Esophagus squamous epithelium (tissue), 5 donors: ENCODE measurements at regions not wholly inside any gene's neighbourhood (a gene's known extent, or its start where the extent isn't known, plus 50 kb on each side); places are given as distances from the start of the nearest gene placed in this dataset.
"Not testable (repeated sequence)": the region's sequence is repeated elsewhere in the genome, so short reads cannot be mapped to it uniquely, and the experiment has no call there.

Source experiments
- DNase-seq: peaks from one replicate; lab custom pipeline; 2025; lab: John Stamatoyannopoulos, UW
- H3K27ac ChIP-seq, 4 donors: fragments of 200-600 bp; sonication (generic); one replicate each; pipeline ENCODE4 v1.5.1; 2016 to 2019; ENCODE audit warnings: mild to moderate bottlenecking in 1 of 4
- H3K27me3 ChIP-seq, 4 donors: fragments of 200-600 bp; sonication (generic); 1 replicate in 3 of 4; 2 replicates in 1 of 4; pipeline versions ENCODE4 v1.5.1 to v1.6.0; 2017 to 2021; ENCODE audit warnings: antibody characterized with exemption in 1 of 4
- H3K36me3 ChIP-seq, 3 donors: fragments of 200-600 bp; sonication (generic); one replicate each; pipeline ENCODE4 v1.5.1; 2016 to 2019
- H3K4me1 ChIP-seq, 3 donors: fragments of 200-600 bp; sonication (generic); one replicate each; pipeline ENCODE4 v1.5.1; 2017 to 2019
- H3K4me3 ChIP-seq, 4 donors: fragments of 200-600 bp; sonication (generic); 1 replicate in 3 of 4; 2 replicates in 1 of 4; pipeline ENCODE4 v1.5.1; 2016 to 2019; ENCODE audit warnings: mild to moderate bottlenecking in 2 of 4, moderate library complexity in 1 of 4
- H3K9me3 ChIP-seq, 3 donors: fragments of 200-600 bp; sonication (generic); one replicate each; pipeline ENCODE4 v1.5.1; 2016 to 2019
- CTCF ChIP-seq, 6 experiments: fragments of 450-650 bp in 4 of 6; fragments of 200-600 bp in 2 of 6; sonication (generic) in 2 of 6; IDR thresholded peaks; one replicate each; pipeline ENCODE4 v1.5.1; 2016 to 2019; ENCODE audit warnings: antibody characterized with exemption in 6 of 6, mild to moderate bottlenecking in 4 of 6, moderate library complexity in 4 of 6
- POLR2A ChIP-seq, 4 donors: fragments of 450-650 bp; IDR thresholded peaks; one replicate each; pipeline ENCODE4 v1.6.1; 2017; ENCODE audit warnings: antibody characterized with exemption in 4 of 4, mild to moderate bottlenecking in 4 of 4, moderate library complexity in 3 of 4
- WGBS, 2 donors: methylation state at CpG; one replicate each; pipeline ENCODE4 v1.1.5; 2018; 5-methylcytosine and 5-hydroxymethylcytosine counted together
- intact Hi-C: fragments of 100-400 bp; cut with DNase I; formaldehyde crosslinking; loops from one replicate; pipeline ENCODE4 v1.15.0; 2022
- donor health status: DM: yes; HTN: yes; CAD: no.

- H3K9me3 ChIP-seq = no peaks in the 10 kb centered on the region
- intact Hi-C loops = no loop called here
- 48 to 65% methylated on average over 2 of the region's 2 CpGs for WGBS, 2 donors
These were observed 300.4 kb downstream of the PHF14 start for GRCh38 chr7:11274074-11274473.

GRCh38 chr7:11281953-11282352 lies 308.3 kb downstream of the PHF14 start:
- Histone ChIP-seq H3K4me1 (no peaks in the 10 kb centered on the region), H3K36me3 (no peaks in the 10 kb centered on the region), H3K27ac (no peak overlapping the region), H3K27me3 (no peaks in the 10 kb centered on the region), H3K4me3 (no peak overlapping the region), H3K9me3 (no peaks in the 10 kb centered on the region)
- DNase-seq = no peak
- intact Hi-C loops = no loop called here
- no peak for TF ChIP-seq CTCF (IDR thresholded peaks at IDR 0.05)
- no peak for TF ChIP-seq POLR2A (IDR thresholded peaks at IDR 0.05)
- WGBS, 2 donors = 56 to 78% methylated on average over 2 of the region's 2 CpGs

More at GRCh38 chr7:11274074-11274473, 300.4 kb downstream of the PHF14 start:
- H3K4me3 ChIP-seq = no peak overlapping the region
- DNase-seq = no peak
- TF ChIP-seq POLR2A (IDR thresholded peaks at IDR 0.05) (no peak), CTCF (IDR thresholded peaks at IDR 0.05) (no peak)
- no peak overlapping the region for H3K27ac ChIP-seq
- H3K36me3 ChIP-seq = no peaks in the 10 kb centered on the region
- no peaks in the 10 kb centered on the region for H3K27me3 ChIP-seq
- H3K4me1 ChIP-seq = no peaks in the 10 kb centered on the region

- H3K36me3 ChIP-seq, H3K9me3 ChIP-seq, H3K4me1 ChIP-seq, H3K27ac ChIP-seq, intact Hi-C loops, H3K4me3 ChIP-seq, H3K27me3 ChIP-seq, DNase-seq: not testable (repeated sequence)
- 80 to 83% methylated on average over 3 of the region's 3 CpGs for WGBS, 2 donors
These were observed 309.9 kb downstream of the PHF14 start for GRCh38 chr7:11283584-11283983.

- no peak for TF ChIP-seq CTCF (IDR thresholded peaks at IDR 0.05)
- TF ChIP-seq POLR2A (IDR thresholded peaks at IDR 0.05) = no peak
- 47 to 57% methylated on average over 3 of the region's 3 CpGs for WGBS, 2 donors
- H3K4me3 ChIP-seq = no peak overlapping the region
- H3K4me1 ChIP-seq = no peaks in the 10 kb centered on the region
- no peaks in the 10 kb centered on the region for H3K36me3 ChIP-seq
- intact Hi-C loops = no loop called here
- H3K27ac ChIP-seq = no peak overlapping the region
- no peak for DNase-seq
- H3K27me3 ChIP-seq = no peaks in the 10 kb centered on the region
- H3K9me3 ChIP-seq = no peaks in the 10 kb centered on the region
These were observed 317.2 kb downstream of the PHF14 start for GRCh38 chr7:11290863-11291262.

GRCh38 chr7:11294218-11294617 lies 320.5 kb downstream of the PHF14 start:
- intact Hi-C loops = no loop called here
- 38 to 57% methylated on average over 2 of the region's 2 CpGs for WGBS, 2 donors
- no peak overlapping the region for H3K4me3 ChIP-seq

More at GRCh38 chr7:11294218-11294617, 320.5 kb downstream of the PHF14 start:
- Histone ChIP-seq H3K9me3 (no peaks in the 10 kb centered on the region), H3K27ac (no peak overlapping the region), H3K36me3 (no peaks in the 10 kb centered on the region), H3K27me3 (no peaks in the 10 kb centered on the region), H3K4me1 (no peaks in the 10 kb centered on the region)
- no peak for DNase-seq
- TF ChIP-seq POLR2A (IDR thresholded peaks at IDR 0.05) = no peak
- TF ChIP-seq CTCF (IDR thresholded peaks at IDR 0.05) = no peak
